ENCODE measurements at regions not wholly inside any gene's neighbourhood (a gene's known extent, or its start where the extent isn't known, plus 50 kb on each side); places are given as distances from the start of the nearest gene placed in this dataset.
"Not testable (repeated sequence)": the region's sequence is repeated elsewhere in the genome, so short reads cannot be mapped to it uniquely, and the experiment has no call there.

DNA sequence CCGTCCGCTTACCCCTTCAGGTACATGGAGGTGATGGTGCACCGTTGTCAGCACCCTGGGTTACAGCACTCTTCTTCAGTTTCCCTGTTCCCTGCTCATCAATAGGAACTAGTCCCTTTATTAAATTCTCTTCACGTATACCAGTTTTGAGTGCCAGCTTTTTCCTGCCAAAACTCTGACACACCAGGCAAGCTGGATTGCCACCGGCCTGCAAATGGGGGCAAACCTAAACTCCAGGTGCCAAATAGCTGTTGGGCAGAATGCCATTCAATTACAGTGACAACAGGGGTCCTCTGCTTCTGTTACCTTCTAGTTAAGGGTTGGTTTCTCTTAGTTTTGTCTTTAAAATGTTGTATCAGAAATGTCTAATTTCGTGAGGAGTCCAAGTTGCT lies 400.4 kb downstream of the OSTF1 start:
- in situ Hi-C loops (cut with HindIII; ENCODE audit: low sequenced_read_pairs) = no loop called here
- TF ChIP-seq, protein P1, sequence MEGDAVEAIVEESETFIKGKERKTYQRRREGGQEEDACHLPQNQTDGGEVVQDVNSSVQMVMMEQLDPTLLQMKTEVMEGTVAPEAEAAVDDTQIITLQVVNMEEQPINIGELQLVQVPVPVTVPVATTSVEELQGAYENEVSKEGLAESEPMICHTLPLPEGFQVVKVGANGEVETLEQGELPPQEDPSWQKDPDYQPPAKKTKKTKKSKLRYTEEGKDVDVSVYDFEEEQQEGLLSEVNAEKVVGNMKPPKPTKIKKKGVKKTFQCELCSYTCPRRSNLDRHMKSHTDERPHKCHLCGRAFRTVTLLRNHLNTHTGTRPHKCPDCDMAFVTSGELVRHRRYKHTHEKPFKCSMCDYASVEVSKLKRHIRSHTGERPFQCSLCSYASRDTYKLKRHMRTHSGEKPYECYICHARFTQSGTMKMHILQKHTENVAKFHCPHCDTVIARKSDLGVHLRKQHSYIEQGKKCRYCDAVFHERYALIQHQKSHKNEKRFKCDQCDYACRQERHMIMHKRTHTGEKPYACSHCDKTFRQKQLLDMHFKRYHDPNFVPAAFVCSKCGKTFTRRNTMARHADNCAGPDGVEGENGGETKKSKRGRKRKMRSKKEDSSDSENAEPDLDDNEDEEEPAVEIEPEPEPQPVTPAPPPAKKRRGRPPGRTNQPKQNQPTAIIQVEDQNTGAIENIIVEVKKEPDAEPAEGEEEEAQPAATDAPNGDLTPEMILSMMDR (IDR thresholded peaks at IDR 0.05; ENCODE audit: low read depth, low read length) = no peak

DNA sequence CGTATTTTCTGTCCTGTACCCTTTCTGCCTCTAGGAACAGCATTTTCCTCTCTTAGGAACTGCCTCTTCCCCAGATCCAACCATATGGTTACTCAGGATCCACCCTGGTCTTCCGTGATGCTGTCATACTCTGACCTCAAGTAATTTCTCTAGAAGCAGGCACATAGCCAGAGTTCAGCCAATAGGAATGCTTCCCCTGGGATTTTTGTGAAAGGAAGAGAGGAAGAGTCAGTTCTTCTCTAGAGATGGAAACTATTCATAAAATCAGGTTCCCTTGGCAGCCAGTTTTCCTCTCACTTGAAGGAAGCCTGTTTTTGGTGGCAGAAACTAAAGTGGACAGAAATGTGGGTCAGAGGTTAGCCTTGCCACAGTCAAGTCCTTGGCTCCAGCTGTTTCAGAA lies 400.1 kb upstream of the PCSK5 start:
- no peak overlapping the region for H3K4me3 ChIP-seq (ENCODE audit: low read depth, low read length)
- in situ Hi-C loops (cut with HindIII; ENCODE audit: low sequenced_read_pairs) = no loop called here
- TF ChIP-seq, protein P1 (IDR thresholded peaks at IDR 0.05; ENCODE audit: low read depth, low read length) = no peak
- DNase-seq (ENCODE audit: low read depth, low spot score) = no peak

More for the DNA sequence above, 400.4 kb downstream of the OSTF1 start:
- DNase-seq (ENCODE audit: low read depth, low spot score) = no peak
- no peak overlapping the region for H3K4me3 ChIP-seq (ENCODE audit: low read depth, low read length)

DNA sequence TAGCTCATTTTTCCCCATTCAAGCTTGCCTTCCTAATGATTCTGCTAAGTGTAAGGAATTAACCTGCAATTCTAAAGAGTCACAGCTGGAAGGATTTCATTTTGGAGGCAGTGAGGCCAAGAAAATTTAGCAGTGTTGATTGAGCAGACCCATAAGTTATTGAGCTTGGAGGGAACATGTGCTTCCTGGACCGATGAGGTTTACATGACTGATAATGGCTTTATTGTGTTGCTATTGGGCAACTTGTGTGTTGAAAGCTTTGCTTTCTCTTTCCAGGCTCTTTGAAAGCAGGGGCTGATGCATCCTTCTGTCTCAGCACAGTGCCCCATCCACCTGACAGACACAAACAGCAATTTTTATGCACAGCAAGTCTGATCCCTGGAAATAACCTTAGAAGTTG lies 398.9 kb upstream of the PCSK5 start:
- DNase-seq (ENCODE audit: low read depth, low spot score) = no peak
- in situ Hi-C loops (cut with HindIII; ENCODE audit: low sequenced_read_pairs) = no loop called here
- no peak overlapping the region for H3K4me3 ChIP-seq (ENCODE audit: low read depth, low read length)
- TF ChIP-seq, protein P1 (IDR thresholded peaks at IDR 0.05; ENCODE audit: low read depth, low read length) = no peak

DNA sequence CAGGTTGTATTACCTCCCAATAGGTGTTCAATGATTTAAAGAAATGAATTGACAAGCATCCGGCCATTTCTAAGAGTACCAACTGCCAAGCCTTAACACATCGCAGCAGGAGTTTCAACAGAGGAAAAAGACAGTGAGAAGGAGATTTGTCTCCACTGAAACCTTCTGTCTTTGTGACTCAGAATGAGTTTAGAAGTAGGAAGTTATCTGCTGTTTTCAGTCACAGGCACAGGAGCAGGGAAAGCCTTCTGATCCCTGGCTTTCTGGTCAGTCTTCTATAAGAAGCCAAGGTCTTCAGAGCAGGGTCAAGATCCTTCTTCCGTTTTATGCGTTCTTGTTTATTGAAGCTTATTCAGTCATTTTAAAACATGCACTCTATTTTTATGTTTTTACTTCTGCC lies 390.7 kb upstream of the PCSK5 start:
- TF ChIP-seq, protein P1 (IDR thresholded peaks at IDR 0.05; ENCODE audit: low read depth, low read length) = no peak
- H3K4me3 ChIP-seq (ENCODE audit: low read depth, low read length) = no peak overlapping the region
- DNase-seq (ENCODE audit: low read depth, low spot score) = no peak
- in situ Hi-C loops (cut with HindIII; ENCODE audit: low sequenced_read_pairs) = no loop called here

DNA sequence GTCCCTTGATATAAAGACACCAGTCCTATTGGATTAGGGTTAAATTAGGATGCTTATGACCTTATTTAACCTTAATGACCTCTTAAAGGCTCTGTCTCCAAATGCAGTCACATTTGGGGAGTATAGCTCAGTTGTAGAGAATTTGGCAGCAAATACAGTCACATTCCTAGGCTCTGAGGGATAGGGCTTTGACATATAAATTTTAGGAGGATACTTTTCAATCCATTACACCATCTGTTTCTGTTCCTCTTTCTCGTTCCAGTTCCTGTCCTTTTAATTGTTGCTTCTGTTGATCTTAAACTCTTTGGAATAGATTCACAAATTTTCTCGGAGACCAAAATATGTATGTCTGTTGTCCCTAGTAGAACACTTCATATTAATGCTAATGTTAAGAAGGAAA lies 390.0 kb upstream of the PCSK5 start:
- DNase-seq (ENCODE audit: low read depth, low spot score) = no peak
- in situ Hi-C loops (cut with HindIII; ENCODE audit: low sequenced_read_pairs) = no loop called here
- TF ChIP-seq, protein P1 (IDR thresholded peaks at IDR 0.05; ENCODE audit: low read depth, low read length) = no peak
- no peak overlapping the region for H3K4me3 ChIP-seq (ENCODE audit: low read depth, low read length)

DNA sequence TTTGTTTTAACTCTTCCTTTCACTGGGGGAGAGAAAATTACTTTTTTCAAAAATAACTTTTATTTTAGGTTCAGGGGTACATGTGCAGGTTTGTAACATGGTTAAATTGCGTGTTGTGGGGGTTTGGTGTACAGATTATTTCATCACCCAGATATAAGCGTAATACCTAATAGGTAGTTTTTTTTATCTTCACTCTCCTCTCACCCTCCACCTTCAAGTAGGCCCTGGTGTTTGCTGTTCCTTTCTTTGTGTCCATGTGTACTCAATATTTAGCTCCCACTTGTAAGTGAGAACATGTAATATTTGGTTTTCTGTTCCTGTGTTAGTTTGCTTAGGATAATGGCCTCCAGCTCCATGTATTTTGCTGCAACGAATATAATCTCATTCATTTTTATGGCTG lies 389.5 kb upstream of the PCSK5 start:
- H3K4me3 ChIP-seq (ENCODE audit: low read depth, low read length); DNase-seq (ENCODE audit: low read depth, low spot score); in situ Hi-C loops (cut with HindIII; ENCODE audit: low sequenced_read_pairs): not testable (repeated sequence)

DNA sequence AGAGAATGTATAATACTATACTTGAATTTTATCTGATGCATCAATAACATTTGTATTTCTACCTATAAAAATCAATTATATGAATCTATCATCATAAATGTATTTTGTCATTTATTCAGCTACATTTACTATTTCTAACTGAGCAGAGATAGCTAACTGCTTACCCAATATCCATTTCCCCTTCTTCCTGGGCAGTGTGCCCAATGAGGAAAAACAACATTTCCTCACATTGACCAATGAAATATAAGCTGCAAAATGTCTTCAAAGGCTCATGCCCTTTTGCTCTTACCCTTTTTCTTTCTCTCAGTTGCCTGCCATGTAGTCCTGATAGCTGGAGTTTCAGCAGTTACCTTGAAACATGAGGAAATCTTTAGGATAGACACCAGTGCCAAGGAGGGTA lies 385.8 kb upstream of the PCSK5 start:
- DNase-seq (ENCODE audit: low read depth, low spot score) = no peak
- TF ChIP-seq, protein P1 (IDR thresholded peaks at IDR 0.05; ENCODE audit: low read depth, low read length) = no peak
- H3K4me3 ChIP-seq (ENCODE audit: low read depth, low read length) = no peak overlapping the region
- in situ Hi-C loops (cut with HindIII; ENCODE audit: low sequenced_read_pairs) = no loop called here
